H1 (cell line): ENCODE measurements at regions not wholly inside any gene's neighbourhood (a gene's known extent, or its start where the extent isn't known, plus 50 kb on each side); places are given as distances from the start of the nearest gene placed in this dataset.
A peak's percentile ranks its signal among the peaks of the same experiment; 100 is the strongest.

Experiments used
- CTCF ChIA-PET: fragments of 300-600 bp; sonication (Branson Sonifier 250); formaldehyde crosslinking; loops from one replicate; lab custom pipeline; 2021; ENCODE audit not compliant: partially characterized antibody; lab: Charles Lee
- POLR2A ChIA-PET: fragments of 300-600 bp; sonication (Branson Sonifier 250); formaldehyde crosslinking; loops from one replicate; lab custom pipeline; 2021; ENCODE audit warnings: inconsistent platforms; ENCODE audit not compliant: partially characterized antibody; lab: Charles Lee
- DNase-seq, 2 experiments: peaks; one replicate each; pipeline versions ENCODE4 v3.0.0 to v3.0.0-alpha.2; 2010 to 2022; ENCODE audit warnings: low spot score in 2 of 2, low read depth in 1 of 2, mixed read lengths in 1 of 2
- FAIRE-seq: peaks from 2 replicates; lab custom pipeline; 2011; peaks lifted over from hg19 to GRCh38; lab: Jason Lieb, UNC
- H2AFZ ChIP-seq: 2 replicates; pipeline ENCODE4 v1.8.1; 2012; ENCODE audit warnings: low read length, inconsistent platforms
- H2AK5ac ChIP-seq: 2 replicates; pipeline ENCODE4 v1.6.1; 2013; ENCODE audit warnings: low read depth, low read length
- H2BK120ac ChIP-seq: replicated peaks from 2 replicates; pipeline ENCODE3; 2013; ENCODE audit warnings: low read depth, low read length, inconsistent platforms
- H2BK12ac ChIP-seq: 2 replicates; pipeline ENCODE4 v1.6.1; 2013; ENCODE audit warnings: low read depth, low read length
- H2BK15ac ChIP-seq: 2 replicates; pipeline ENCODE4 v1.6.1; 2013; ENCODE audit warnings: low read length
- H2BK20ac ChIP-seq: 2 replicates; pipeline ENCODE4 v1.6.1; 2013; ENCODE audit warnings: low read length
- H2BK5ac ChIP-seq: 2 replicates; pipeline ENCODE4 v1.6.1; 2013; ENCODE audit warnings: low read depth, low read length
- H3K14ac ChIP-seq: 2 replicates; pipeline ENCODE4 v1.6.1; 2013; ENCODE audit warnings: inconsistent platforms; ENCODE audit not compliant: insufficient read length
- H3K18ac ChIP-seq: 2 replicates; pipeline ENCODE4 v1.6.1; 2013; ENCODE audit warnings: low read length; ENCODE audit errors: extremely low read depth
- H3K23ac ChIP-seq: 2 replicates; pipeline ENCODE4 v1.6.1; 2013; ENCODE audit warnings: inconsistent platforms; ENCODE audit not compliant: insufficient read length
- H3K23me2 ChIP-seq: 2 replicates; pipeline ENCODE4 v1.6.1; 2013; ENCODE audit warnings: low read depth, low read length
- H3K27ac ChIP-seq: 2 replicates; pipeline ENCODE4 v1.6.1; 2011; ENCODE audit warnings: low read depth, low read length, inconsistent platforms
- H3K27me3 ChIP-seq, 4 experiments: replicated peaks in 1 of 4; 1 replicate in 1 of 4; 2 replicates in 3 of 4; pipeline versions ENCODE4 v1.6.1 to v1.8.1; 2011 to 2013; ENCODE audit warnings: low read length in 3 of 4, mild to moderate bottlenecking in 3 of 4, inconsistent platforms in 2 of 4, mixed read lengths in 2 of 4, moderate library complexity in 1 of 4; ENCODE audit not compliant: control insufficient read depth in 3 of 4, insufficient read depth in 3 of 4; ENCODE audit errors: extremely low read depth in 1 of 4
- H3K36me3 ChIP-seq, 4 experiments: 2 replicates each; pipeline versions ENCODE4 v1.6.1 to v1.8.1; 2011 to 2013; ENCODE audit warnings: mild to moderate bottlenecking in 4 of 4, low read length in 3 of 4, moderate library complexity in 2 of 4, control low read depth in 1 of 4, inconsistent platforms in 1 of 4; ENCODE audit not compliant: insufficient read depth in 4 of 4, control insufficient read depth in 2 of 4
- H3K4ac ChIP-seq: replicated peaks from 2 replicates; pipeline ENCODE3; 2013; ENCODE audit warnings: low read length, low read depth, mixed read lengths, inconsistent platforms; ENCODE audit not compliant: insufficient read length
- H3K4me1 ChIP-seq, 4 experiments: replicated peaks in 1 of 4; 1 replicate in 1 of 4; 2 replicates in 3 of 4; pipeline versions ENCODE4 v1.6.1 to v1.8.1; 2011 to 2013; ENCODE audit warnings: low read length in 3 of 4, inconsistent platforms in 2 of 4, mixed read lengths in 1 of 4; ENCODE audit not compliant: insufficient read depth in 4 of 4, control insufficient read depth in 3 of 4
- H3K4me2 ChIP-seq, 2 experiments: 2 replicates each; pipeline versions ENCODE4 v1.6.1 to v1.8.1; 2011 to 2013; ENCODE audit warnings: low read depth in 2 of 2, low read length in 2 of 2, control low read depth in 1 of 2, inconsistent platforms in 1 of 2, mild to moderate bottlenecking in 1 of 2; ENCODE audit not compliant: insufficient read depth in 1 of 2
- H3K4me3 ChIP-seq, 4 experiments: fragments of 200-600, 300-600 bp in 1 of 4; sonication (generic), shearing (Covaris generic), sonication (Bioruptor Twin) in 1 of 4; 2 replicates each; pipeline versions ENCODE4 v1.5.1 to v1.8.1; 2011 to 2016; ENCODE audit warnings: low read length in 4 of 4, low read depth in 3 of 4, control low read depth in 2 of 4, inconsistent platforms in 2 of 4, mild to moderate bottlenecking in 2 of 4, mixed read lengths in 1 of 4, moderate library complexity in 1 of 4; ENCODE audit not compliant: insufficient read depth in 2 of 4; ENCODE audit errors: extremely low read depth in 1 of 4
- H3K56ac ChIP-seq: replicated peaks from 2 replicates; pipeline ENCODE3; 2013; ENCODE audit warnings: low read depth, mild to moderate bottlenecking, mixed read lengths, low read length, inconsistent platforms; ENCODE audit not compliant: insufficient read length
- H3K79me1 ChIP-seq: 2 replicates; pipeline ENCODE4 v1.6.1; 2013; ENCODE audit warnings: low read depth, low read length, control low read depth
- H3K79me2 ChIP-seq, 2 experiments: 2 replicates each; pipeline versions ENCODE4 v1.6.1 to v1.8.1; 2012 to 2013; ENCODE audit warnings: low read length in 2 of 2, mild to moderate bottlenecking in 2 of 2, inconsistent platforms in 1 of 2; ENCODE audit not compliant: insufficient read depth in 2 of 2, control insufficient read depth in 1 of 2
- H3K9ac ChIP-seq, 4 experiments: replicated peaks in 1 of 4; 1 replicate in 1 of 4; 2 replicates in 3 of 4; pipeline versions ENCODE4 v1.6.1 to v1.8.1; 2011 to 2013; ENCODE audit warnings: low read depth in 3 of 4, low read length in 3 of 4, control low read depth in 2 of 4, mild to moderate bottlenecking in 2 of 4, moderate library complexity in 2 of 4, inconsistent platforms in 1 of 4; ENCODE audit errors: extremely low read depth in 1 of 4
- H3K9me3 ChIP-seq, 2 experiments: 2 replicates each; pipeline versions ENCODE4 v1.6.1 to v1.8.1; 2012 to 2013; ENCODE audit warnings: mild to moderate bottlenecking in 2 of 2, moderate library complexity in 2 of 2, control low read depth in 1 of 2, inconsistent platforms in 1 of 2, low read depth in 1 of 2, low read length in 1 of 2, mixed read lengths in 1 of 2; ENCODE audit not compliant: insufficient read depth in 2 of 2
- H4K20me1 ChIP-seq, 2 experiments: replicated peaks in 1 of 2; 2 replicates each; pipeline versions ENCODE3 to v1.8.1; 2011 to 2013; ENCODE audit warnings: inconsistent platforms in 2 of 2, low read length in 2 of 2, mild to moderate bottlenecking in 1 of 2; ENCODE audit not compliant: insufficient read depth in 2 of 2, control insufficient read depth in 1 of 2
- H4K5ac ChIP-seq: 2 replicates; pipeline ENCODE4 v1.6.1; 2013; ENCODE audit warnings: low read length, low read depth, mixed read lengths, inconsistent platforms; ENCODE audit not compliant: insufficient read length
- H4K8ac ChIP-seq: 2 replicates; pipeline ENCODE4 v1.8.0; 2013; ENCODE audit warnings: mild to moderate bottlenecking, moderate library complexity, low read length, inconsistent platforms; ENCODE audit not compliant: insufficient read depth; ENCODE audit errors: extremely low read depth
- H4K91ac ChIP-seq: replicated peaks from 2 replicates; pipeline ENCODE3; 2013; ENCODE audit warnings: low read length, mixed read lengths, inconsistent platforms; ENCODE audit not compliant: insufficient read length
- CBX5 ChIP-seq: fragments of 300-800, 300-1000 bp; sonication (generic); IDR thresholded peaks from 2 replicates; pipeline ENCODE4 v1.7.1; 2016; ENCODE audit warnings: antibody characterized with exemption, low read length, low read depth
- CTBP2 ChIP-seq: IDR thresholded peaks from 2 replicates; pipeline ENCODE4 v1.7.0; 2011; ENCODE audit warnings: borderline replicate concordance, mild to moderate bottlenecking, moderate library complexity, mixed read lengths, low read length; ENCODE audit not compliant: insufficient read depth, insufficient read length
- GTF2F1 ChIP-seq: IDR thresholded peaks from 2 replicates; pipeline ENCODE4 v1.6.1; 2012; ENCODE audit warnings: low read depth, low read length, improper control_type of control experiment, borderline replicate concordance
- POLR2AphosphoS5 ChIP-seq: IDR thresholded peaks from 2 replicates; pipeline ENCODE4 v1.6.1; 2011; ENCODE audit warnings: low read depth, low read length
- RBBP5 ChIP-seq: IDR thresholded peaks from 2 replicates; pipeline ENCODE4 v1.7.1; 2012; ENCODE audit warnings: low read depth, mild to moderate bottlenecking, inconsistent platforms, low read length, moderate library complexity, borderline replicate concordance
- RNF2 ChIP-seq: fragments of 200-900, 300-1000 bp; sonication (generic); IDR thresholded peaks from 2 replicates; pipeline ENCODE4 v1.7.1; 2016; ENCODE audit warnings: borderline replicate concordance, low read depth, mild to moderate bottlenecking, antibody characterized with exemption, low read length; ENCODE audit not compliant: poor library complexity, severe bottlenecking; ENCODE audit errors: missing control alignments
- SIX5 ChIP-seq: IDR thresholded peaks from 2 replicates; pipeline ENCODE4 v1.6.1; 2011; ENCODE audit warnings: mild to moderate bottlenecking, low read depth, low read length
- SP4 ChIP-seq: IDR thresholded peaks from 2 replicates; pipeline ENCODE4 v1.6.1; 2012; ENCODE audit warnings: low read length, inconsistent platforms
- TAF7 ChIP-seq: optimal IDR thresholded peaks from 2 replicates; pipeline ENCODE3; 2011; ENCODE audit warnings: low read depth, mild to moderate bottlenecking, inconsistent platforms, low read length, moderate library complexity, borderline replicate concordance
- ZNF274 ChIP-seq: IDR thresholded peaks from 2 replicates; pipeline ENCODE4 v1.7.0; 2012; ENCODE audit warnings: low read length, borderline replicate concordance; ENCODE audit errors: extremely low read depth
- TF ChIP-seq, protein P1 (sequence below): IDR thresholded peaks from 2 replicates; pipeline ENCODE4 v1.6.1; 2012; ENCODE audit warnings: inconsistent platforms
- TF ChIP-seq, protein P2 (sequence below): IDR thresholded peaks from 2 replicates; pipeline ENCODE4 v1.6.1; 2011; ENCODE audit warnings: low read length, improper control_type of control experiment
- TF ChIP-seq, protein P3 (sequence below): IDR thresholded peaks from 2 replicates; pipeline ENCODE4 v1.6.1; 2011; ENCODE audit warnings: low read depth, mild to moderate bottlenecking, low read length; ENCODE audit not compliant: insufficient read depth

DNA sequence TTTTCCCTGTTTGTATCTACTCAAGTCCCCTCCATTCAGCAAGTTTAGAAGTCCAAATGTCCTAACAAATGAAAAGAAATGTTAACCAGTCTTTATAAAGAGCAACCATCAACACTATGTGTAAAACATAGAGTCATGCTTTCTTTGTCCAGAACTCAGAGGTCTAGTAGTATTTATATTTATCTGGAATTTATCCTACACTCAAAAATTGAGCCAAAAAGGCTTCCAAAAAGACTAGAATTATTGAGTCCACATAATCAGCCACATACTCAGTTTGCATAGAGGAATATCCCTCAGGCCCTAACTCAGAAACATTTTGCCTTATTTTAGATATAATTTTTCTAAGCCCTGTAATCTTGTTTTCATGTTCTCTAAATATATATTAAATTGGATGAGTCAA lies 455.0 kb downstream of the COL12A1 start:
- Histone ChIP-seq H3K4ac (no peak overlapping the region), H2AFZ (peak overlapping the region; percentile 3; the same call in 1 of the 2 replicates), H3K18ac (no peak overlapping the region), H3K23me2 (no peaks in the 10 kb centered on the region), H4K8ac (no peak overlapping the region), H4K91ac (no peak overlapping the region), H3K9me3 (no peaks in the 10 kb centered on the region), H3K79me2 (no peaks in the 10 kb centered on the region), H3K23ac (no peak overlapping the region), H3K79me1 (no peaks in the 10 kb centered on the region), H3K36me3 (no peaks in the 10 kb centered on the region), H3K4me3 (no peak overlapping the region), H3K14ac (no peak overlapping the region), H2AK5ac (no peak overlapping the region), H2BK15ac (no peak overlapping the region), H3K27me3 (no peaks in the 10 kb centered on the region), H2BK20ac (no peak overlapping the region), H2BK120ac (no peak overlapping the region), H4K5ac (no peak overlapping the region), H3K4me2 (no peak overlapping the region), H4K20me1 (no peaks in the 10 kb centered on the region), H3K4me1 (peaks cover 0 to 6% (median 3%) of the 10 kb centered on the region in 4 experiments; a peak in 3 of 7 replicates), H2BK5ac (no peak overlapping the region), H3K27ac (no peak overlapping the region), H3K9ac (no peak overlapping the region), H2BK12ac (no peak overlapping the region), H3K56ac (no peak overlapping the region)
- CTCF ChIA-PET = interaction anchor here (0.6 to 1.4 kb wide), 2 partner anchors 313 to 453 kb away, joined by 3 to 7 read pairs; no protein-coding TSS in a partner anchor
- DNase-seq (no peak), FAIRE-seq (no peak)
- POLR2A ChIA-PET = no interaction called here
- TF ChIP-seq ZNF274 (no peak), RNF2 (no peak), SP4 (no peak), TAF7 (no peak), SIX5 (no peak), CTBP2 (no peak), CBX5 (no peak), RBBP5 (no peak), POLR2AphosphoS5 (no peak), GTF2F1 (no peak)
- TF ChIP-seq, protein P1, sequence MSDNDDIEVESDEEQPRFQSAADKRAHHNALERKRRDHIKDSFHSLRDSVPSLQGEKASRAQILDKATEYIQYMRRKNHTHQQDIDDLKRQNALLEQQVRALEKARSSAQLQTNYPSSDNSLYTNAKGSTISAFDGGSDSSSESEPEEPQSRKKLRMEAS = no peak
- TF ChIP-seq, protein P2, sequence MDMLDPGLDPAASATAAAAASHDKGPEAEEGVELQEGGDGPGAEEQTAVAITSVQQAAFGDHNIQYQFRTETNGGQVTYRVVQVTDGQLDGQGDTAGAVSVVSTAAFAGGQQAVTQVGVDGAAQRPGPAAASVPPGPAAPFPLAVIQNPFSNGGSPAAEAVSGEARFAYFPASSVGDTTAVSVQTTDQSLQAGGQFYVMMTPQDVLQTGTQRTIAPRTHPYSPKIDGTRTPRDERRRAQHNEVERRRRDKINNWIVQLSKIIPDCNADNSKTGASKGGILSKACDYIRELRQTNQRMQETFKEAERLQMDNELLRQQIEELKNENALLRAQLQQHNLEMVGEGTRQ = no peak
- TF ChIP-seq, protein P3, sequence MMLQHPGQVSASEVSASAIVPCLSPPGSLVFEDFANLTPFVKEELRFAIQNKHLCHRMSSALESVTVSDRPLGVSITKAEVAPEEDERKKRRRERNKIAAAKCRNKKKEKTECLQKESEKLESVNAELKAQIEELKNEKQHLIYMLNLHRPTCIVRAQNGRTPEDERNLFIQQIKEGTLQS = no peak
